ENCODE measurements at regions not wholly inside any gene's neighbourhood (a gene's known extent, or its start where the extent isn't known, plus 50 kb on each side); places are given as distances from the start of the nearest gene placed in this dataset.
"Not testable (repeated sequence)": the region's sequence is repeated elsewhere in the genome, so short reads cannot be mapped to it uniquely, and the experiment has no call there.

DNA sequence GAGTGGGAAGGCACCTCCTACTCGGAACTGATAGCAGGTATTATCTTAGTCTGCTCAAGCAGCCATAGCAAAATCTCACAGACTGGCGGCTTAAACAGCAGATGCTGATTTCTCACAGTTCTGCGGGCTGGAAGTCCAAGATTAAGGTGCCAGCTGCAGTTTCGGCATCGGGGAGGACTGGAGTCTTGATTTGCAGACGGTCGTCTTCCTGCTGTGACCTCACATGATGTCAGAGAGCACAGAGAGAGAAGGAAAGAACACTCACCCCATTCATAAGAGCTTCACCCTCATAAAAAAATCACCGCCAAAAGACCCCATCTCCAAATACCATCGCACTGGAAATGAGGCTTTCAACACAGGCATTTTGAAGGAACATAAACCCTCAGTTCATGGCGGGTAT is 216.5 kb upstream of the PITRM1 start:
- DNase-seq (ENCODE audit: low read depth, low spot score): no peak

DNA sequence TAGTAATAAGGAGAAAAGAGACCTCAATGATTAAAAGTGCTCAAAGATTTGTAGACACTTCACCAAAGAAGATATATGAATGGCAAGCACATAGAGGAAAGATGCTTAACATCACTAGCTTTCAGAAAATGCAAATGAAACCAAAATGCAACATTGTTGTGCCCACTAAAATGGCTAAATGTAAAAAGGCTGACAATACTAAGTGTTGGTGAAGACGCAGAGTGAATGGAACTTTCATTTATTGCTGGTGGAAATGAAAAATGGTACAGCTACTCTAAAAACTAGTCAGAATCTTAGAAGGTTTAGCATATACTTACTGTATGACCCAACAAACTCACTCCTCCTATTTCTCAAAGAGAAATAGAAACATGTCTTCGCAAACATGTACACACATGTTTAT is 212.9 kb upstream of the PITRM1 start:
- DNase-seq (ENCODE audit: low read depth, low spot score): no peak

DNA sequence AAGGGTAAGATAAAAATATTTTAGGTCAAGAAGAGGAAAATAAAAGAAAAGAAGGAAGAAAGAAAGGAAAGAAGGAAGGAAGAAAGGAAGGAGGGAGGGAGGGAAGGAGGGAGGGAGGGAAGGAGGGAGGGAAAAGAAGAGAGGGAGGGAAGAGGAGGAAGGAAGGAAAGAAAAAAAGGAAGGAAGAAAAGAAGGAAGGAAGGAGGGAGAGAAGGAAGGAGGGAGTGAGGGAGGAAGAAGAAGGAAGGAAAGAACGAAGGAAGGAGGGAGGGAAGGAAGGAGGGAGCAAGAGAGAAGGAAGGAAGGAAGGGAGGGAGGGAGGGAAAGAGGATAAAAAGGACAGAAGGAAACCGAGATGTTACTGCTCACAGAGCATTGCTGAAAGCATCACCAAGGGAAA is 209.5 kb upstream of the PITRM1 start:
- DNase-seq (ENCODE audit: low read depth, low spot score): no peak

DNA sequence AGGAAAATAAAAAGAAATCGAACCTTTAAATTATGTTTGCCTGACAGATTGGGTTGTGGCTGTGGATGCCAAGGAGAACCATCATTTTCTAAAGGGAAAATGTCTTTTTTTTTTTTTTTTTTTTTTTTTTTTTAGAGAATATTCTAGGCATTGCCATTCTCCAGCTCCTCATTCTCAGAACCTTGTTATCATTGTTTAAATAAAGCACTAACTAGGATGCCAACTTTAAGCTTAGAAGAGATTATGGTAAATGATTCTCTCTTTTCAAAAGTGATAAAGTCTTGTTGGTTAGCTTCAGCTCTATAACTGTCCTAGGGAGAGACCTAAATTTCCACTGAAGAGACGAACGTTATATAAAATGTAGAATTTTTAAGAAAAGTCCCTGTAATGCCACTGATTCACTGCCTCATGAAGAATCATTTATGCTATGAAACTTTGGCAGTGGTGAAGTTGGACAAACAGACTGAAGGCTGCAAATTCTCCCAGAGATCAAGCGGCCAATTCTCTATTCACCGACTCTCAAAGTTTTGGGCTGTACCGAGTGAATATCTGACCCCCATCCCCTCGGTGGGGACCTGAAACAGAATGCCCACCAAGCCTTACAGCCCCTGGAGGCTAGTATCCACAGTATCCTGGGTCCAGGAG is 207.9 kb upstream of the PITRM1 start:
- DNase-seq (ENCODE audit: low read depth, low spot score): no peak

DNA sequence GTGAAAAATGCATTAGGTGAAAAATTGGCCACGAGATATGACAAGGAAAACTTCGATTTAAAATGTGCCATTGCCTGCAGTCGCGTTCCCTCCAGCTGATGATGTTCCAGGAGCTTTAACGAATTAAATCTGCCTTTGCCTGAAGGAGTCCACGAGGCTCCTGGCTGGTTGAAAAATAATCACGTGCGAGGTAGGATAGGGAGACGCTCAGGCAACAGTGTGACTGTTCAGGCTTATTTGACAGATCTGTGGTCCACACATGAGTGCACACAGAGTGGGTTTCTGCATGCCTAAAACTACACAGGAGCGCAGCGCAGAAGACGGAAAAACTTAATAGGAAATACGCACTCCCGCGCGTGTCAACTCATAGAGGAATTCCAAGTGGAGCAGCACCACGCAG is 204.0 kb upstream of the PITRM1 start:
- DNase-seq (ENCODE audit: low read depth, low spot score): no peak

DNA sequence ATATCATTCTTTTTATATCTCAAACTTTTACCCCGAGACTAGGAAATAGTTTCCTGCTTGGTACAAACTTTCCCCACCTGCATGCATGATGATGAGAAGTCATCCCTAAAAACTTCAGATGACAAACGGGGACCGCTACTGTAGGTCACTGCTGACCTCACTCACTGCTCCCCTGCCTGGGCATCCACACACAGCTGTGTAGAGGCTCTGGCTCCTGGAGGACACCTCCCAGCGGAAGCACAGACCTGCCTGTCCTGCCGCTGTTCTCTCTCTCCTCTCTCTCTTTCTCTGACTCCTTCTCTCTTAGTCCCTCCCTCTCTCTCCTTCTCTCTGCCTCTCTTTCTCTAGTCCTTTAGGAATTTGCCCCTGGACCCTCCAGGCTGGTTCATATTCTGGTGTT is 202.9 kb upstream of the PITRM1 start:
- no peak for DNase-seq (ENCODE audit: low read depth, low spot score)

DNA sequence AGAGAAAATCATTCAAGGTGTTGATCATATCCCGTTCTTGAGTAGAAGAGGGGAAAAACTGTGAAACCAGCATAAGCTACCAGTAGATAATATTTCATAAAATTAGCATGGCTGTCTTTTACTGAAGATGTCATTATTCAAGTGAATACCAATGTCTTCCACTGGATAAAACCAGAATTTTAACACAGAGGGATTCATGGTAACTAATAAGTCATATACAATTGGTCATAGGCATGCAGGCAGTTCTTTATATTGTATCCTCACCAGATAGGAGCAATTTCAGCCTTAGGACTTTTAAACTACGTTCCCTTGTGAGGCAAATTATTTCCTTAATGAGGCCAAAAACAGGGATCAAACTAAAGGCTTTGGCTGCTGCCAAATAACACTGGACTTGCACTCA is 202.3 kb upstream of the PITRM1 start:
- no peak for DNase-seq (ENCODE audit: low read depth, low spot score)

DNA sequence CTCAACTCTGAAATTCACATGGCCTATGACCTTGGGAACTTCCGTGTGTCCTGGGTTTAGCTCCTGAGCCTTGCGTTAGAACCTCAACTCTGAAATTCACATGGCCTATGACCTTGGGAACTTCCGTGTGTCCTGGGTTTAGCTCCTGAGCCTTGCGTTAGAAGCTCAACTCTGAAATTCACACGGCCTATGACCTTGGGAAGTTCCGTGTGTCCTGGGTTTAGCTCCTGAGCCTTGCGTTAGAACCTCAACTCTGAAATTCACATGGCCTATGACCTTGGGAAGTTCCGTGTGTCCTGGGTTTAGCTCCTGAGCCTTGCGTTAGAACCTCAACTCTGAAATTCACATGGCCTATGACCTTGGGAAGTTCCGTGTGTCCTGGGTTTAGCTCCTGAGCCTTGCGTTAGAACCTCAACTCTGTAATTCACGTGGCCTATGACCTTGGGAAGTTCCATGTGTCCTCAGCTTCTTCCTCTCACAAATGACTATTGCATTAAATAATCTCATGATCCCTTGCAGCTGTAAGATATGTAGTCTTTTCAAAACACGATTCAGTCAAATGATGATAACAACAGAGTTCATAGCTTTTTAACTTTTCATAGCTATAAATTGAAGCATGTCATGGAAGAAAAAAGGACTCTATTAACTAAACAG is 200.9 kb upstream of the PITRM1 start:
- DNase-seq (ENCODE audit: low read depth, low spot score): not testable (repeated sequence)

DNA sequence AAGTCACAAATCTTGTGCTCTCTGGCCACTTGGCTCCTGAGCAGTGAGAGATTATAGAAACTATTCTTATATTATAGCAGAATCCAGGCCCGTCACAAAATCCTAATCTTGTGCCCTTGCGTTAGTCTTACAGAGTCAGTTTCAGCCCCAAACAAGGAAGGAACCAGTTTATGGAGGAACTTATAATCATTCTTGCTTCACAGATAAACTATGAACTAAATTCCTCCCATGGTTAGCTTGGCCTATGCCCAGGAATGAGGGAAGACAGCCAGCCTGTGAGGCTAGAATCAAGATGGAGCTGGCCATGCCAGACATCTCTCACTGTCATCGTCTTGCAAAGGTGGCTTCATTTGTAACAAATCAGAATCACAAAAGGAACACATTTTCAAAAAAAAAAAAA is 199.7 kb upstream of the PITRM1 start:
- no peak for DNase-seq (ENCODE audit: low read depth, low spot score)

DNA sequence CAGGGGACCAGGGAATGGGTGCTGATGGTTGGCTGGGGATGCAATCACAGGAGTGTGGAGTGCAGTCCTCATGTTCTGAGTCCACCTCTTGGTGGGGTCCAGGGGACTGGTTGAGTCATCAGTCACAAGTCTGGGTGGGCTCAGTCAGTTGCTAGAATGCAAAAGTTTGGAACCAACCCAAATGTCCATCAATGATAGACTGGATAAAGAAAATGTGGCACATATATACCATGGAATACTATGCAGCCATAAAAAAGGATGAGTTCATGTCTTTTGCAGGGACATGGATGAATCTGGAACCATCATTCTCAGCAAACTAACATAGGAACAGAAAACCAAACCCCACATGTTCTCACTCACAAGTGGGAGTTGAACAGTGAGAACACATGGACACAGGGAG is 199.0 kb upstream of the PITRM1 start:
- not testable (repeated sequence) for DNase-seq (ENCODE audit: low read depth, low spot score)

DNA sequence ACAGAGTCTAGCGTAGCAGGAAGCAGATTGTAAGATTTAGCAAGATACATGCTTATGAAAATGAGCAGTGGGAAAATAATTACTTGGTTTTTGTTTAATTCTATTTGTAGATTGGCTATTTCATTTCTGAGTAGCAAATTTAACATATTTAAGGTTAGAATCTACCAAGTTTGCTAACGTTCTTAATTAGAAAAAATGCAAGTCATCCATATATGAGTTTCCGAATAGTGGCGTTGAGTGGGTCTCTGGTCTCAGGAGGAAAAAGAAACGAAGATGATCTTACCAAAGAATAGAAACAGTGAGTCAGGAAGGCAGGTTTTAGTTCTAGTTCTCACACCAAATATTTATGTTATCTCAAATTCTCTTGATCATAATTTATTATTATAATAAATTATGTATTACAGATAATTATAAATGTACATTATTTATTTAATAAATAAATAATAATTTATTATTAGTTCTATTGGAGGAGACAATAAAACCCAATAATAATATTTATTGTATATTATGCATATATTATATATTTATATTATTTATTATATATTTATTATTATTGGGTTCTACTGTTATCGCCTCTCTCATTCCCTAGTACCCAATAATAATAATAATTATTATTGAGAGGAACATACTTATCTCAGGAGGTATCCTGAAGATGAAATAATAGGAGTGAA is 194.3 kb upstream of the PITRM1 start:
- no peak for DNase-seq (ENCODE audit: low read depth, low spot score)

DNA sequence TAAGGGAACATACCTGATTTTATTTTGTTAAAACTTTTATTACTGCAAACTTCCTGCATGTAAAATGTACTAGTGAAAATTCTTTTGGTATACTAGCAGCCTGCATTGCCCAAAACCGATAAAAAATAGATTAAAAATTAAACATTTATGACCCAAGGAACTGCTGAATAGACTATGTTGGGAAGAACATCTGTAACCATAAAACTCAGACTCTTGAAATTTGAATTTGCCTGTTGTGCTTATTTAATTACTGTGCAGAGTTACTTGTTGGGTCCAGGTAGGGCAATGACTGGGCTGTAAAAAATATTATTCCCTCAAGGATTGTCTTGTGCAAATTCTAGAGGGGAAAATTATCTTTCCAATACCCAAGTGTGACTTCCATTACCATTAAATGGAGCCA is 193.5 kb upstream of the PITRM1 start:
- DNase-seq (ENCODE audit: low read depth, low spot score): no peak

DNA sequence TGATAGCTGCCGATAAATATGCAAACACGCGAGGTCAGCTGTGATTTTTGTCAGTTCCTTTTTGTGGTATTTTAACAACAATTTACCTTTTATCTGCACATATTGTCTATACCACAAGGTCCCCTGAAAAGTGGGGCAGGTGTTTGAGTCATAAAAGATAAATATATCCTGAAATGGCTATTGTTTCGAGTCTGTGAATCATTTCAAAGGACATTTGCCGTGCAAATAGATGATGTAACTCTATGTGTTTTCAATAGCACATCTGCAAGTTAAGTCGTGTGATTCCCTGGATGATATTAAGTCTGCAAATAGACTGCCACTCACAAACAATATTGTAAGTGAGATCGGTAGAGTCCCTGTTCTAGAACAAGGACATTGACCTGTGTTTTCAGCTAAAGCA is 193.0 kb upstream of the PITRM1 start:
- DNase-seq (ENCODE audit: low read depth, low spot score): no peak

DNA sequence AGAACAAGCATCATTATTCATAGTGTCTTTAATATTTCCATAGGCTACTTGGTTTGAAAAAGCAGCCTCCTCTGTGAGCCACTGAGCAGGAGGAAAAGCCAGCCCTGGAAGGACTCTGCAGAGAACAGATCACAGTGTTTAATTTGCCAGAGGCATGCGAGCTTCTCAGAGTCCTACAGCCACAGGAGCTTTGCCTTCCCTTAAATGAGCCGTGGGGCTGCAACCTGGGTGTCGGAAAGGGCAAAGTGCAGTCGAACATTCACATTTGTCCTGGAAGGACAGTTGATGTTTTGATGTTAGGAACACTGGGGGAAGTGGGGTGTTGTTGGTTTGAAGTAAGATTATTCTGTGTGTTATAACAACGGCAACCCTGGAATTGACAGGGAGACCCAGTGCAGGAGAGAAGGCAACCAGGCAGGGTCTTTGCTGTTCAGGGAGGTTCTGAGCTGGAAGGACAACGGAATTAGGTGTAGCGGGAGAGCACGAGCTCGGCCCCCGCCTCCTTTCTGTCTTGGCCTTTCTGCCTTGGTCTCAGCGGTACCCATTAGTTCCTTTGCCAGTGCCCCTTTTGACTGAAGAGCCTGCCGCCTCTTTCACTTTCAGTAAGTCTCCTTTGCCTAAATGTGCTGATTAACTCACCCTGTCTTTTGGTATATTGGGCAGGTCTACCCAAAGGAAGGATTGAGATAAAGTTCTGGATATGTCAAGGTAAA is 192.3 kb upstream of the PITRM1 start:
- DNase-seq (ENCODE audit: low read depth, low spot score): no peak

DNA sequence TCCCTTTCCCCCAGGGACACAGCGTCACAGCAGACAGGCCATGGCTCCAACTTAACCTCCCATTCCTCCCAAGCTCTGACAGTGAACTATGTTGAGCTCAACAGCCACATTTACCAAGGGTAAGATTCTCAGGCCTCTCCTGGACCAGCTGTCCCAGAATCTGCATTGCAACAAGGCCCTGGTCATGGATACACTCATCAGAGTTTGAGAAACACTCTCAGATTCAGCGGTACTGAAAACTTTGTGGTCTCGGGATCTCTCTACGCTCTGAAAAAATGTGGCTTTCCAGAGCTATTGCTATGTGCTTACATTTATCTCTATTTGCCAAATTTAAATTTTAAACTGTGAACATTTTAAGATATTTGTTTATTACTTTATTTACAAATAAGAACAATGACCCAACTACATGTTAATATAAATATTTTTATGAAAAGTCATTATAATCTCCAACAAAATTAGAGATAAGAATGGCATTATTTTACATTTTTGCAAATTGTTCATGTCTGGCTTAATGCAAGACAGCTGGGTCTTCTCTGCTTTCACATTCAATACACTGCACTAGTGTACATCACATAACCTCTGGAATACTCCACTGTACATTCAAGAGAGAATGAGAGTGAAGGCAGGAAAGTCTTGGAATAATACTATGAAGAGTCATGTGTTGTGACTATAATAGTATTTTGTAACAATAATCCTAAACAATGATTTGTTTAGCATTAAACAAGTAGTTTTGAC is 190.9 kb upstream of the PITRM1 start:
- no peak for DNase-seq (ENCODE audit: low read depth, low spot score)

DNA sequence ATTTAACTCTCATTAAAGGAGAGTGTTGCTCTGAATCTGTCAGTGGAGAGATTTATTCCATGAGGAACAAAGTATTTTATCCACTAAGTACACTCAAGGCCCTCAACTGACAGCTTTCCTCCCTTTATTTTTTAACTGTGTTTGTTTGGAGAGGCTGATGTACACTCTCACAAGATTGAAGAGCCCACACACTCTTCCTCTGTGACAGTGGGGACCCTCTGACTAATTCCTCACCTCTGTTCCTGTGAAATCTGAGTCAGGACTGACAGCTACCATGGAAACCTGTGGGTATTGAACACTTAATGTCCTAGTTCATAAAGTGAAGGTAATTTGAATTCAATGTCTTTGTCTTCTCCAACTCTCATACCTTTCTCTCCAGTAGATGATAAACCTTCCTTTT is 189.8 kb upstream of the PITRM1 start:
- no peak for DNase-seq (ENCODE audit: low read depth, low spot score)

DNA sequence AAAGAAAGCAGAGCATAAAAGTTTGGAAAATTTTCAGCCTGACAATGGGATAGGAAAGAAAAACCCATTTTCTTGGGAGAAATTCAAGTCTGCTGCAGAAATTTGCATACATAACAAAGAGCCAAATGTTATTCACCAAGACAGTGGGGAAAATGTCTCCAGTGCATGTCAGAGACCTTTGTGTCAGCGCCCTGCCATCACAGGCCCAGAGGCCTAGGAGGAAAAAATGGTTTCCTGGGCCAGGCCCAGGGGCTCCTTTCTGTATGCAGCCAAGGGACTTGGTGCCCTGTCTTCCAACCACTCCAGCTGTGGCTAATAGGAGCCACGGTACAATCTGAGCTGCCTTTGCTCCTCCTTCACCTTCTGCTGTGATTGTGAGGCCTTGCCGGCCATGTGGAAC is 189.1 kb upstream of the PITRM1 start:
- DNase-seq (ENCODE audit: low read depth, low spot score): no peak

DNA sequence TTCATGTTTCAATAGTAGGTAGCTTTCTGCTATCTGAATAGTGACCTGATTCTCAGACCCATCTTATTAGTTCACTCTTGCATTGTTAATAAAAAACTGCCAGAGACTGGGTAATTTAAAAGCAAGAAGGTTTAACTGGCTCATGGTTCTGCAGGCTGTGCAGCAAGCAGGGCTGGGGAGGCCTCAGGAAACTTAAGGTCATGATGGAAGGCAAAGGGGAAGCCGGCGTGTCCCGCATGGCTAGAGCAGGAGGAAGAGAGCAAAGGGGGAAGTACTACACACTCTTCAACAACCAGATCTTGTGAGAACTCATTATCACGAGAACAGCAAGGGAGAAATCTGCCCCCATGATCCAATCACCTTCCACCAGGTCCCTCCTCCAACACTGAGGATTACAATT is 185.2 kb upstream of the PITRM1 start:
- no peak for DNase-seq (ENCODE audit: low read depth, low spot score)

DNA sequence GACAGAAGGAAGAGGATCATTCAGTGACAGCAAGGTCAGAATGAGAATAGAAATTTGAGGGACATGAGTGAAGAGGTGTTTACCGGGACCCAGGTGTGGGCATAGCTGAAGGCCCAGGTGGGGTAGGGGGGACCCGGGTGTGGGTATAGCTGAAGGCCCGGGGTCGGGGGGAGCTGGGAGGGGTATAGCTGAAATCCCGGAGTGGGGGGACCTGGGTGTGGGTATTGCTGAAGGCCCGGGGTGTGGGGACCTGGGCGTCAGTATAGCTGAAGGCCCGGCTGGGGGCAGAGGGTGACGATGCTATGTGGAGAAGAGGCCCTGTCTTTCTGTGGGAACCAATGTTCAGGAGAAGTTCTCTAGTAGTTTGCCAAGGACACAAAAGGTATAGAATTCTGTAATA is 183.0 kb upstream of the PITRM1 start:
- DNase-seq (ENCODE audit: low read depth, low spot score): no peak

DNA sequence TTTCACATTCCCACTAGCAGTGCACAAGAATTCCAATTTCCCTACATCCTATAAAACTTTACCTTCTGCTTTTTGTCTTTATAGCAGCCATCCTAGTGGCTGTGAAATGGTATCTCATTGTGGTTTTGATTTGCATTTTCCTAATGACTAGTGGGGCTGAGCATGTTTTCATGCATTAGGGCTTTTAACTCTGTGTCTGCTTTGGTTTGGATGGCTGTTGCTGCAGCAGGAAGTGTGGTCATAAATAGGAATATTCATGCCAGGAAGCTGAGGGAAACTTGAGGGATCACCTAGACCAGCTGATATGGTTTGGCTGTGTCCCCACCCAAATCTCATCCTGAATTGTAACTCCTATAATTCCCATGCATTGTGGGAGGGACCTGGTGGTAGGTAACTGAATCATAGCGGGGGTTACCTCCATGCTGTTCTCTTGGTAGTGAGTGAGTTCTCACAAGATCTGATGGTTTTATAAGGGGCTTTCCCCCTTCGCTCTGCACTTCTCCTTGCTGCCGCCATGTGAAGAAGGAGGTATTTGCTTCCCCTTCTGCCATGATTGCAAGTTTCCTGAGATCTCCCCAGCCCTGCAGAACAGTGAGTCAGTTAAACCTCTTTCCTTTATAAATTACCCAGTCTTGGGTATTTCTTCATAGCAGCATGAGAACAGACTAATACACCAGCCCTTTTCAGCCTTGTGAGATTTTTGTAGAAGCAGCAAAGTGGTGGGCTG is 181.8 kb upstream of the PITRM1 start:
- no peak for DNase-seq (ENCODE audit: low read depth, low spot score)

DNA sequence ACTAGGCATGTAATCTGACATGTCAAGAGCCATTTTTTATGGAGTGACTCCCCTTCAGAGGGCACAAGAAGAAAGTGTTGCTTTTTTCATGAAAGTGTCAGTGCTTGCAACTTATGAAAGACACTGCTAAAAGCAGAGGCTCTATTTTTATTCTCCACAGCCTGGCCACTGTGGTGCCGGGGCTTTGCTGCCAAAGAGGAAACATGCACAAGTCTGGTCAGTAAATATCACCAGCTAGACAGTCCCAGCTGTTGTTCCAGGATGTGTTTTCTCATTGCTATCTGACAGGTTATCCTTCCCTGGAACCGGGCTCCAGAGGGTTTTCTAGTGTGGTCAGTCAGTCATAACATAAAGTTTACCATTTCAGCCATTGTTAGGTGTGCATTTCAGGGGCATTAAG is 180.7 kb upstream of the PITRM1 start:
- DNase-seq (ENCODE audit: low read depth, low spot score): no peak

All from activated CD4-positive, CD25-positive, alpha-beta regulatory T cell treated with anti-CD3 and anti-CD28 coated beads, Interleukin-2, amount 50 U/mL, for 16 hours (primary cell).